HEK293 (cell line): ENCODE measurements at regions not wholly inside any gene's neighbourhood (a gene's known extent, or its start where the extent isn't known, plus 50 kb on each side); places are given as distances from the start of the nearest gene placed in this dataset.

Experiments used
- ZNF223 ChIP-seq: fragments of 450-650 bp; formaldehyde crosslinking; IDR thresholded peaks from 2 replicates; pipeline ENCODE4 v1.5.1; 2016; ENCODE audit warnings: missing biosample characterization, missing genetic modification characterization
- ZNF324 ChIP-seq: fragments of 450-650 bp; formaldehyde crosslinking; IDR thresholded peaks from 2 replicates; pipeline ENCODE4 v1.5.1; 2016; ENCODE audit warnings: missing biosample characterization, missing genetic modification characterization
- ZNF473 ChIP-seq: fragments of 450-650 bp; formaldehyde crosslinking; IDR thresholded peaks from 2 replicates; pipeline ENCODE4 v1.5.1; 2017; ENCODE audit warnings: missing biosample characterization, missing genetic modification characterization
- ZNF660 ChIP-seq: fragments of 450-650 bp; IDR thresholded peaks from 2 replicates; pipeline ENCODE4 v1.5.1; 2018; ENCODE audit warnings: missing biosample characterization, mild to moderate bottlenecking, missing genetic modification characterization
- TF ChIP-seq, protein P1 (sequence below): fragments of 450-650 bp; formaldehyde crosslinking; IDR thresholded peaks from 2 replicates; pipeline ENCODE4 v1.5.1; 2016; ENCODE audit warnings: missing biosample characterization, missing genetic modification characterization
- TF ChIP-seq, protein P2 (sequence below): fragments of 450-650 bp; formaldehyde crosslinking; IDR thresholded peaks from 2 replicates; pipeline ENCODE4 v1.5.0; 2017; ENCODE audit warnings: missing biosample characterization, missing genetic modification characterization, borderline replicate concordance

DNA sequence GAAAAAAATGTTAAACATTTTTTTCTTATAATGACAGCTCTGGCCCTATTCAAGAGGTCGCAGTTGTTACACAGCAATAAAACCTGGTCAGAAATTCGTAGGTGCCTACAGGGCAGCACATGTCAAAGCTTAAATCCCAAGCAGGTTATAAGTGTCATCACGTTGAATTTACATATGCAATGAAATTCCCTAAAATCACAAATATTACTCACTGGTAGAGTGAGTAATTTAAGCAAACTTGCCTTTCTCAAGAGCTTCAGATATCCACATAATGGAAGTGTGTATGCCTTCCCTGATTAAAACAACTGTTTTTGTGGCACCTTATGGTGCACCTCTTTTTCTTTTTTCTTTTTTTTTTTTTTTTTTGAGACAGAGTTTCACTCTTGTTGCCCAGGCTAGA is 90.7 kb upstream of the FNDC3B start:
- TF ChIP-seq ZNF223 (tag by site-specific recombination) (no peak), ZNF324 (tag by site-specific recombination) (no peak), ZNF660 (tag by site-specific recombination) (no peak), ZNF473 (tag by site-specific recombination) (no peak)
- TF ChIP-seq, protein P1, sequence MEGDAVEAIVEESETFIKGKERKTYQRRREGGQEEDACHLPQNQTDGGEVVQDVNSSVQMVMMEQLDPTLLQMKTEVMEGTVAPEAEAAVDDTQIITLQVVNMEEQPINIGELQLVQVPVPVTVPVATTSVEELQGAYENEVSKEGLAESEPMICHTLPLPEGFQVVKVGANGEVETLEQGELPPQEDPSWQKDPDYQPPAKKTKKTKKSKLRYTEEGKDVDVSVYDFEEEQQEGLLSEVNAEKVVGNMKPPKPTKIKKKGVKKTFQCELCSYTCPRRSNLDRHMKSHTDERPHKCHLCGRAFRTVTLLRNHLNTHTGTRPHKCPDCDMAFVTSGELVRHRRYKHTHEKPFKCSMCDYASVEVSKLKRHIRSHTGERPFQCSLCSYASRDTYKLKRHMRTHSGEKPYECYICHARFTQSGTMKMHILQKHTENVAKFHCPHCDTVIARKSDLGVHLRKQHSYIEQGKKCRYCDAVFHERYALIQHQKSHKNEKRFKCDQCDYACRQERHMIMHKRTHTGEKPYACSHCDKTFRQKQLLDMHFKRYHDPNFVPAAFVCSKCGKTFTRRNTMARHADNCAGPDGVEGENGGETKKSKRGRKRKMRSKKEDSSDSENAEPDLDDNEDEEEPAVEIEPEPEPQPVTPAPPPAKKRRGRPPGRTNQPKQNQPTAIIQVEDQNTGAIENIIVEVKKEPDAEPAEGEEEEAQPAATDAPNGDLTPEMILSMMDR: no peak
- TF ChIP-seq, protein P2, sequence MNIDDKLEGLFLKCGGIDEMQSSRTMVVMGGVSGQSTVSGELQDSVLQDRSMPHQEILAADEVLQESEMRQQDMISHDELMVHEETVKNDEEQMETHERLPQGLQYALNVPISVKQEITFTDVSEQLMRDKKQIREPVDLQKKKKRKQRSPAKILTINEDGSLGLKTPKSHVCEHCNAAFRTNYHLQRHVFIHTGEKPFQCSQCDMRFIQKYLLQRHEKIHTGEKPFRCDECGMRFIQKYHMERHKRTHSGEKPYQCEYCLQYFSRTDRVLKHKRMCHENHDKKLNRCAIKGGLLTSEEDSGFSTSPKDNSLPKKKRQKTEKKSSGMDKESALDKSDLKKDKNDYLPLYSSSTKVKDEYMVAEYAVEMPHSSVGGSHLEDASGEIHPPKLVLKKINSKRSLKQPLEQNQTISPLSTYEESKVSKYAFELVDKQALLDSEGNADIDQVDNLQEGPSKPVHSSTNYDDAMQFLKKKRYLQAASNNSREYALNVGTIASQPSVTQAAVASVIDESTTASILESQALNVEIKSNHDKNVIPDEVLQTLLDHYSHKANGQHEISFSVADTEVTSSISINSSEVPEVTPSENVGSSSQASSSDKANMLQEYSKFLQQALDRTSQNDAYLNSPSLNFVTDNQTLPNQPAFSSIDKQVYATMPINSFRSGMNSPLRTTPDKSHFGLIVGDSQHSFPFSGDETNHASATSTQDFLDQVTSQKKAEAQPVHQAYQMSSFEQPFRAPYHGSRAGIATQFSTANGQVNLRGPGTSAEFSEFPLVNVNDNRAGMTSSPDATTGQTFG (tag by site-specific recombination): no peak
